NCI-H226 (cell line): ENCODE measurements at regions not wholly inside any gene's neighbourhood (a gene's known extent, or its start where the extent isn't known, plus 50 kb on each side); places are given as distances from the start of the nearest gene placed in this dataset.

ENCODE experiments used
- DNase-seq: peaks from one replicate; pipeline ENCODE4 v3.0.0-alpha.2; 2015

GRCh38 chr14:54322701-54323337 lies 74.0 kb upstream of the CDKN3 start:
- DNase-seq = no peak

- DNase-seq = no peak
Observed at GRCh38 chr14:54325766-54326165, 71.0 kb upstream of the CDKN3 start.

GRCh38 chr14:54329082-54329695 lies 67.6 kb upstream of the CDKN3 start:
- peak; percentile 33 for DNase-seq

GRCh38 chr14:54330876-54331275 lies 65.9 kb upstream of the CDKN3 start:
- no peak for DNase-seq

- no peak for DNase-seq
Observed at GRCh38 chr14:54331516-54331915, 65.3 kb upstream of the CDKN3 start.

- no peak for DNase-seq
Observed at GRCh38 chr14:54332490-54332889, 64.3 kb upstream of the CDKN3 start.

- DNase-seq = no peak
Observed at GRCh38 chr14:54333511-54333910, 63.3 kb upstream of the CDKN3 start.

- DNase-seq = no peak
Observed at GRCh38 chr14:54335569-54336155, 61.1 kb upstream of the CDKN3 start.

- no peak for DNase-seq
Observed at GRCh38 chr14:54337314-54337713, 59.5 kb upstream of the CDKN3 start.

- peak; percentile 12 for DNase-seq
Observed at GRCh38 chr14:54338696-54339317, 58.0 kb upstream of the CDKN3 start.

- no peak for DNase-seq
Observed at GRCh38 chr14:54339771-54340170, 57.0 kb upstream of the CDKN3 start.

- no peak for DNase-seq
Observed at GRCh38 chr14:54342806-54343205, 54.0 kb upstream of the CDKN3 start.

GRCh38 chr14:54343272-54344121 lies 53.3 kb upstream of the CDKN3 start:
- DNase-seq = no peak

GRCh38 chr14:54344445-54344844 lies 52.4 kb upstream of the CDKN3 start:
- no peak for DNase-seq

- DNase-seq = no peak
Observed at GRCh38 chr14:54346257-54346656, 50.5 kb upstream of the CDKN3 start.
